HG02623 (cell line): ENCODE measurements at regions not wholly inside any gene's neighbourhood (a gene's known extent, or its start where the extent isn't known, plus 50 kb on each side); places are given as distances from the start of the nearest gene placed in this dataset.

Experiments used
- ATAC-seq: cut with Tn5 transposase; IDR thresholded peaks from one replicate; pipeline ENCODE4 v1.9.1; 2021; ENCODE audit warnings: moderate library complexity; ENCODE audit not compliant: unreplicated experiment

GRCh38 chr1:106889059-106889458 lies 167.4 kb upstream of the PRMT6 start:
- no peak for ATAC-seq

- ATAC-seq: no peak
Measured at GRCh38 chr1:106889583-106889982, 166.9 kb upstream of the PRMT6 start.

GRCh38 chr1:106897976-106898375 lies 158.5 kb upstream of the PRMT6 start:
- no peak for ATAC-seq

- no peak for ATAC-seq
Measured at GRCh38 chr1:106899644-106900043, 156.8 kb upstream of the PRMT6 start.

- peak; percentile 100 for ATAC-seq
Measured at GRCh38 chr1:106907795-106908194, 148.7 kb upstream of the PRMT6 start.

- ATAC-seq: no peak
Measured at GRCh38 chr1:106908689-106909088, 147.8 kb upstream of the PRMT6 start.

GRCh38 chr1:106910798-106911197 lies 145.7 kb upstream of the PRMT6 start:
- no peak for ATAC-seq

- no peak for ATAC-seq
Measured at GRCh38 chr1:106912131-106912530, 144.3 kb upstream of the PRMT6 start.

- ATAC-seq: no peak
Measured at GRCh38 chr1:106921186-106921585, 135.3 kb upstream of the PRMT6 start.

GRCh38 chr1:106924360-106924759 lies 132.1 kb upstream of the PRMT6 start:
- no peak for ATAC-seq

GRCh38 chr1:106925750-106926149 lies 130.7 kb upstream of the PRMT6 start:
- ATAC-seq: no peak

GRCh38 chr1:106926803-106927582 lies 129.5 kb upstream of the PRMT6 start:
- no peak for ATAC-seq

GRCh38 chr1:106937104-106937503 lies 119.4 kb upstream of the PRMT6 start:
- no peak for ATAC-seq

- no peak for ATAC-seq
Measured at GRCh38 chr1:106944721-106945120, 111.8 kb upstream of the PRMT6 start.

GRCh38 chr1:106952776-106953175 lies 103.7 kb upstream of the PRMT6 start:
- ATAC-seq: no peak

GRCh38 chr1:106954661-106955229 lies 101.7 kb upstream of the PRMT6 start:
- ATAC-seq: no peak

GRCh38 chr1:106956721-106957120 lies 99.8 kb upstream of the PRMT6 start:
- no peak for ATAC-seq

GRCh38 chr1:106957795-106958194 lies 98.7 kb upstream of the PRMT6 start:
- ATAC-seq: no peak

GRCh38 chr1:106960412-106960811 lies 96.1 kb upstream of the PRMT6 start:
- no peak for ATAC-seq

GRCh38 chr1:106961646-106962045 lies 94.8 kb upstream of the PRMT6 start:
- ATAC-seq: no peak

GRCh38 chr1:106962591-106962990 lies 93.9 kb upstream of the PRMT6 start:
- ATAC-seq: no peak

- ATAC-seq: no peak
Measured at GRCh38 chr1:106964495-106964894, 92.0 kb upstream of the PRMT6 start.

- no peak for ATAC-seq
Measured at GRCh38 chr1:106968644-106969043, 87.8 kb upstream of the PRMT6 start.
